Osteocyte (in vitro differentiated cells): ENCODE measurements at regions not wholly inside any gene's neighbourhood (a gene's known extent, or its start where the extent isn't known, plus 50 kb on each side); places are given as distances from the start of the nearest gene placed in this dataset.

Experiments used
- DNase-seq: peaks from one replicate; pipeline ENCODE4 v3.0.0; 2021; ENCODE audit warnings: mixed read lengths; ENCODE audit not compliant: unreplicated experiment; ENCODE audit errors: extremely low spot score
- H3K27ac Mint-ChIP-seq: one replicate; pipeline ENCODE4 v1.8.0; 2021; ENCODE audit warnings: mild to moderate bottlenecking, mixed read lengths; ENCODE audit not compliant: unreplicated experiment
- H3K27me3 Mint-ChIP-seq: one replicate; pipeline ENCODE4 v1.8.0; 2021; ENCODE audit warnings: mixed read lengths; ENCODE audit not compliant: unreplicated experiment
- H3K36me3 Mint-ChIP-seq: one replicate; pipeline ENCODE4 v1.8.0; 2021; ENCODE audit warnings: mixed read lengths; ENCODE audit not compliant: unreplicated experiment
- H3K4me1 Mint-ChIP-seq: one replicate; pipeline ENCODE4 v1.8.0; 2021; ENCODE audit warnings: mixed read lengths; ENCODE audit not compliant: unreplicated experiment
- H3K4me3 Mint-ChIP-seq: one replicate; pipeline ENCODE4 v1.8.0; 2021; ENCODE audit warnings: mild to moderate bottlenecking, moderate library complexity, mixed read lengths; ENCODE audit not compliant: unreplicated experiment
- H3K9me3 Mint-ChIP-seq: one replicate; pipeline ENCODE4 v1.8.0; 2021; ENCODE audit warnings: mixed read lengths; ENCODE audit not compliant: unreplicated experiment
- TF ChIP-seq, protein P1 (sequence below): fragments of 200-600 bp; sonication (generic); IDR thresholded peaks from 2 replicates; pipeline ENCODE4 v1.5.0; 2021; ENCODE audit warnings: antibody characterized with exemption, mild to moderate bottlenecking, moderate library complexity

DNA sequence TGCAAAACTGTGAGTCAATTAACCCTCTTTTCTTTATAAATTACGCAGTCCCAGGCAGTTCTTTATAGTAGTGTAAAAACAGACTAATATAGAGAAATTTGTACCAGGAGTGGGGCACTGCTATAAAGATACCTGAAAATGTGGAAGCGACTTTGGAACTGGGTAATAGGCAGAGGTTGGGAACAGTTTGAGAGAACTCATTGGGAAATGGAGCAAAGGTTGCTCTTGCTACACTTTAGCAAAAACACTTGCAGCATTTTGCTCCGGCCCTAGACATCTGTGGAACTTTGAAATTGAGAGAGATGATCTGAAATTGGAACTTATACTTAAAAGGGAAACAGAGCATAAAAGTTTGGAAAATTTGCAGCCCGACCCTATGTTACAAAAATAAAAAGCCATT lies 810.9 kb downstream of the LTN1 start:
- Mint-ChIP-seq H3K4me1 (peaks cover 4% of the 10 kb centered on the region), H3K9me3 (peaks cover 6% of the 10 kb centered on the region), H3K27me3 (no peaks in the 10 kb centered on the region), H3K27ac (no peak overlapping the region), H3K36me3 (no peaks in the 10 kb centered on the region), H3K4me3 (no peak overlapping the region)
- DNase-seq, result no peak
- TF ChIP-seq, protein P1, sequence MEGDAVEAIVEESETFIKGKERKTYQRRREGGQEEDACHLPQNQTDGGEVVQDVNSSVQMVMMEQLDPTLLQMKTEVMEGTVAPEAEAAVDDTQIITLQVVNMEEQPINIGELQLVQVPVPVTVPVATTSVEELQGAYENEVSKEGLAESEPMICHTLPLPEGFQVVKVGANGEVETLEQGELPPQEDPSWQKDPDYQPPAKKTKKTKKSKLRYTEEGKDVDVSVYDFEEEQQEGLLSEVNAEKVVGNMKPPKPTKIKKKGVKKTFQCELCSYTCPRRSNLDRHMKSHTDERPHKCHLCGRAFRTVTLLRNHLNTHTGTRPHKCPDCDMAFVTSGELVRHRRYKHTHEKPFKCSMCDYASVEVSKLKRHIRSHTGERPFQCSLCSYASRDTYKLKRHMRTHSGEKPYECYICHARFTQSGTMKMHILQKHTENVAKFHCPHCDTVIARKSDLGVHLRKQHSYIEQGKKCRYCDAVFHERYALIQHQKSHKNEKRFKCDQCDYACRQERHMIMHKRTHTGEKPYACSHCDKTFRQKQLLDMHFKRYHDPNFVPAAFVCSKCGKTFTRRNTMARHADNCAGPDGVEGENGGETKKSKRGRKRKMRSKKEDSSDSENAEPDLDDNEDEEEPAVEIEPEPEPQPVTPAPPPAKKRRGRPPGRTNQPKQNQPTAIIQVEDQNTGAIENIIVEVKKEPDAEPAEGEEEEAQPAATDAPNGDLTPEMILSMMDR, result no peak

DNA sequence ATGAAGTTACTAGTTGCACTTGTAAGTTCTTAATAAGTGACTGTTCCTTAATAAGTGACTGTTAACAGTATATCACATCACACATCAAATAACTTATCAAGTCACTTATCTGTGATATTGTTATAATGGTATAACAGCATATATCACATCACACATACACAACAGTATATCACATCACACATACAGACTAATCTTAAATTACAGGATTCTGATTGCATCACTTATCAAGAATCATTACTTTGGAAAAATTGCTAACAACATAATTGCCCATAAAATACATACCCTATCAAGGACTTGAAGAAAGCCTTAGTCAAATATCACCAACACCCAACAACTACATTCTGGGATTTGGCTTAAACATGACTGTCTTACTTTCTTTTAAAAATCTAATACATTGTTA lies 813.5 kb downstream of the LTN1 start:
- no peaks in the 10 kb centered on the region for H3K36me3 Mint-ChIP-seq
- no peak overlapping the region for H3K27ac Mint-ChIP-seq
- peaks cover 4% of the 10 kb centered on the region for H3K27me3 Mint-ChIP-seq
- H3K9me3 Mint-ChIP-seq, result peaks cover 6% of the 10 kb centered on the region
- no peak overlapping the region for H3K4me3 Mint-ChIP-seq
- peaks cover under 1% of the 10 kb centered on the region for H3K4me1 Mint-ChIP-seq
- TF ChIP-seq, protein P1, result no peak
- DNase-seq, result no peak

DNA sequence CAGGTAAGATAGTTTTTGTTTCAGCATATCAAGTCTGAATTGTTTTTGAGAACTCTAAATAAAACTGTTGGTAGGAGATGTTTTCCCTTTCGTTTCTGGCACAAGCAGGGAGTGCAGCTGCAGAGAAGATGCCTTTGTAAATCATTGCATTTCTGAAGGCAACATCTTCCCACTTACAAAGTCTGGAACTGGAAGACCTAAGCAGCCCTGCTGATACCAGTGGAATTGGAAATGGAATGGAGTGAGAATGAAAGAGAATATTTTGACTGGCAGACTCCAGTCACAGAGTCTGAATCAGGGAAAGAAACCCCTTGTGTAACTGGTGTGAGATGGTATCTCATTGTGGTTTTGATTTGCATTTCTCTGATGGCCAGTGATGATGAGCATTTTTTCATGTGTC lies 815.6 kb downstream of the LTN1 start:
- no peak for DNase-seq
- Mint-ChIP-seq H3K27me3 (peaks cover 8% of the 10 kb centered on the region), H3K4me1 (no peaks in the 10 kb centered on the region), H3K4me3 (no peak overlapping the region), H3K27ac (no peak overlapping the region), H3K9me3 (peaks cover 6% of the 10 kb centered on the region), H3K36me3 (no peaks in the 10 kb centered on the region)
- TF ChIP-seq, protein P1, result no peak

DNA sequence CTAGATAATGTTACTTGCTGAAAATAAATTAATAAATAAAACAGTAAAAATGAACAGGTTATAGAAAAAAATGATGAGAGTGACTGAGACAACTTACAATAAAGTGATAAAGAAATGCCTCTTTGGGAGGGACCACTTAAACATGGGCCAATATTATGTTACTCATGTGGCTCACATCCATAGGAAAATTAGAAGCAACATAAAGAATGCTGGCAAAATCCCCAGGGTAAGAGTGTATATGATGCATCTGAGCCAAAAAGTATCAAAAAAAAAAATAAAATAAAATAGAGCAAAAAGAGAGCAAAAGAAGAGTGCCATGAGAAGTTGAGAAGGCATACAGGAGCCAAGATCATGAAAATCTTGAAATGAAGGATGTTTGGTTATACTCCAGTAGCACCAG lies 818.0 kb downstream of the LTN1 start:
- no peak overlapping the region for H3K27ac Mint-ChIP-seq
- peaks cover 8% of the 10 kb centered on the region for H3K27me3 Mint-ChIP-seq
- TF ChIP-seq, protein P1, result no peak
- no peaks in the 10 kb centered on the region for H3K36me3 Mint-ChIP-seq
- DNase-seq, result no peak
- H3K4me1 Mint-ChIP-seq, result no peaks in the 10 kb centered on the region
- no peak overlapping the region for H3K4me3 Mint-ChIP-seq
- H3K9me3 Mint-ChIP-seq, result peaks cover 3% of the 10 kb centered on the region

DNA sequence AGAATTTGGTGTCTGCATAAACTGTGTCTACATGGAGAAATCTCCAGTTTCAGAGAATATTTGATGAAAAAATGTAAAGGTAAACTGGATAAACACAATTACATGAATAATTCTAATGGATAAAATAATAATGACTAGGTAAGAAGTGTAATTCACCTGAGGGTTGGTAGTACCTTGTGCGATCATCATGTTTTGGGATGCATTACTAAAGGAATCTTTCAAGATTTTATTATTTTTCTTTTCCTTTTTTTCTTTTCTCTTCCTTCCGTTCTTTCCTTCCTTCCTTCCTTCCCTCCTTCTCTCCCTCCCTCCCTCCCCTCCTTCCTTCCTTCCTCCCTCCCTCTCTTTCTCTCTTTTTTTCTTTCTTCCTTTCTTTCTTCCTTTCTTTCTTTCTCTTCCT lies 818.7 kb downstream of the LTN1 start:
- Mint-ChIP-seq H3K27ac (no peak overlapping the region), H3K4me1 (no peaks in the 10 kb centered on the region), H3K4me3 (no peak overlapping the region), H3K9me3 (peaks cover 3% of the 10 kb centered on the region), H3K36me3 (no peaks in the 10 kb centered on the region), H3K27me3 (peaks cover 8% of the 10 kb centered on the region)
- TF ChIP-seq, protein P1, result no peak
- no peak for DNase-seq
